ENCODE measurements at regions not wholly inside any gene's neighbourhood (a gene's known extent, or its start where the extent isn't known, plus 50 kb on each side); places are given as distances from the start of the nearest gene placed in this dataset.

DNA sequence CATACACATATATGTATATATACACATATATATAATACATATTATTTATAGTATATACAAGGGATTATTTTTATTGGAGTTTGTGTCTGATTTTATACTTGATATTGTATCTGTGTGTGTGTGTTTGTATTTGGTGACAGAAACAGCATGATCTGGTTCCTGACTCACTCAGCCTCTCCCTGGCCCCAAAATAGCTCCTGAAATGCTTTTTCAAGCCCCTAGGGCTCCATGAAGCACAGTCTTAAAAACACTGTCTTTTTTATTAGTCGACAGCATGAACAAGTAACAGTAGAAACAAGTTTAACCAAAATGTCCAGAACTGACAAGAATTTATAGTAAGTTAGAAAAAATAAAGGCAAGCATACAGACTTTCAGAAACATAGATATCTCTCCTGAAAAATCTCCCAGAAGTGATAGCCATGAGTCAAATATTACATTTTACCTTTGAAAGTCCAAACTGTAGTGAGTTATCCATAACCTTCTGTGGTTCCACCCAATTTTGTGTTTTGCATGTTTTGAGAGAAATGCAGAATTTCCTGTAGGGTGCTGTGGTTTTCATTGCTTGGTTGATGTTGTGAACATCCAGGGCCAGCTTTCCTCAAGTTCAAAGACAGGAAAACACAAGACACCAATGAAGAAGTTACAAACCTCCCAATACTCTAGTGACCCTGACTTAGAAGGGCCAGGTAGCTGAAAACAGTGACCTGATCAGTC is 98.5 kb upstream of the CCDC80 start:
- in situ Hi-C loops (cut with HindIII; ENCODE audit: low sequenced_read_pairs), result no loop called here

DNA sequence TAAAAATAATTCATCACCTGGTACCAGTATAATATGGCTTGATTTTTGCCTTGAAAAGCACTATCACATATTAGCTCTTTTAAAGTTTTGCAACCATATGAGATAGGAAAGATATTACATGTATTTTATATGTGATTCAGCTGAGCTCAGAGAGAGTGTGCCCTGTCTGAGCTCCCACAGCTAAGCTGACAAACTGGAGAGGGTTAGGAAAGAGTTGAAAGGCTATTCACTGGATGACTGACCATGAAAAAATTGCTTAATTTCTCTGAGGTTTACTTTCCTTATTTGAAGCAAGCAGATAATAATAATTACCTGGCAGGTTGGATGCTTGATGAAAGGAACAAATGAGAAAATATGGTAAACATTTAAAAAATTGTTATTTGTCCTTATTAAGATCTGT is 97.4 kb upstream of the CCDC80 start:
- in situ Hi-C loops (cut with HindIII; ENCODE audit: low sequenced_read_pairs), result no loop called here
- TF ChIP-seq, protein P1, sequence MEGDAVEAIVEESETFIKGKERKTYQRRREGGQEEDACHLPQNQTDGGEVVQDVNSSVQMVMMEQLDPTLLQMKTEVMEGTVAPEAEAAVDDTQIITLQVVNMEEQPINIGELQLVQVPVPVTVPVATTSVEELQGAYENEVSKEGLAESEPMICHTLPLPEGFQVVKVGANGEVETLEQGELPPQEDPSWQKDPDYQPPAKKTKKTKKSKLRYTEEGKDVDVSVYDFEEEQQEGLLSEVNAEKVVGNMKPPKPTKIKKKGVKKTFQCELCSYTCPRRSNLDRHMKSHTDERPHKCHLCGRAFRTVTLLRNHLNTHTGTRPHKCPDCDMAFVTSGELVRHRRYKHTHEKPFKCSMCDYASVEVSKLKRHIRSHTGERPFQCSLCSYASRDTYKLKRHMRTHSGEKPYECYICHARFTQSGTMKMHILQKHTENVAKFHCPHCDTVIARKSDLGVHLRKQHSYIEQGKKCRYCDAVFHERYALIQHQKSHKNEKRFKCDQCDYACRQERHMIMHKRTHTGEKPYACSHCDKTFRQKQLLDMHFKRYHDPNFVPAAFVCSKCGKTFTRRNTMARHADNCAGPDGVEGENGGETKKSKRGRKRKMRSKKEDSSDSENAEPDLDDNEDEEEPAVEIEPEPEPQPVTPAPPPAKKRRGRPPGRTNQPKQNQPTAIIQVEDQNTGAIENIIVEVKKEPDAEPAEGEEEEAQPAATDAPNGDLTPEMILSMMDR (IDR thresholded peaks at IDR 0.05; ENCODE audit: low read depth, low read length, missing control alignments), result no peak
- no peak overlapping the region for H3K4me3 ChIP-seq (ENCODE audit: low read depth, low read length)
- DNase-seq (ENCODE audit: low read depth), result no peak

More for the DNA sequence above, 98.5 kb upstream of the CCDC80 start:
- no peak overlapping the region for H3K4me3 ChIP-seq (ENCODE audit: low read depth, low read length)
- TF ChIP-seq, protein P1 (IDR thresholded peaks at IDR 0.05; ENCODE audit: low read depth, low read length, missing control alignments), result no peak
- no peak for DNase-seq (ENCODE audit: low read depth)

DNA sequence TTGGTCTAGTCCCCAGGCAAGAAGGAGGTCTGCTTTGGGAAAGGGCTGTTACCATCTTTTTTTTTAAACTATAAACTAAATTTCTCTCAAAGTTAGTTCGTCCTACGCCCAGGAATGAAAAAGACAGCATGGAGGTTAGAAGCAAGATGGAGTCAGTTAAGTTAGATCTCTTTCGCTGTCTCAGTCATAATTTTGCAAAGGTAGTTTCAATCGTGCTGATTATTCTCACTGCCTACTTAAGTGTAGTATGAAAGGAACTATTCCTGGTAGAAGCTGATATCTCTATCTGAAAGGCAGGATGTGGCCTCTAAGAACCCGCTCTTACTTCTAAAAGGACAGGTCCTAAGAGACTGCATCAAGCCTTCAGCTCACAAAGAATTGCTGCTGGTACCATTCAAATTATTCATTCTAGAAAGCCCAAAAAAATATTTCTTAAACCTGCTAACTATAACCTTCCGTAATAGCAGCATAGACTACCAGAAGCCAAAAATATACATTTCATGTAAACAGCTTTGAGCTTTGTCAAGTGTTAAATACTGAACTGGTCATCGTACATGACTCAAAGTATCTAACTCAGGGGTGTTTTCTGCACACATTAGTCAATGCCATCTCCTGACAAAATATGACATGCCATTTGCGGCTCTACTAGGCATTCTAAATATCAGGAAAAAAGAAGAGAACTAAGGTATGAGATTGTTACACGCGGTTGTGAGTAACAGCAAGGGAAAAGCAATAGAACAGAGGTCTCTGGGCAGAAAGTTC is 96.0 kb upstream of the CCDC80 start:
- no peak for DNase-seq (ENCODE audit: low read depth)

GRCh38 chr3:112736386-112736785 is 95.4 kb upstream of the CCDC80 start:
- no peak for DNase-seq (ENCODE audit: low read depth)
- in situ Hi-C loops (cut with HindIII; ENCODE audit: low sequenced_read_pairs), result no loop called here
- H3K4me3 ChIP-seq (ENCODE audit: low read depth, low read length), result no peak overlapping the region
- TF ChIP-seq, protein P1 (IDR thresholded peaks at IDR 0.05; ENCODE audit: low read depth, low read length, missing control alignments), result no peak

More for the DNA sequence above, 96.0 kb upstream of the CCDC80 start:
- no peak overlapping the region for H3K4me3 ChIP-seq (ENCODE audit: low read depth, low read length)
- in situ Hi-C loops (cut with HindIII; ENCODE audit: low sequenced_read_pairs), result no loop called here
- TF ChIP-seq, protein P1 (IDR thresholded peaks at IDR 0.05; ENCODE audit: low read depth, low read length, missing control alignments), result no peak

DNA sequence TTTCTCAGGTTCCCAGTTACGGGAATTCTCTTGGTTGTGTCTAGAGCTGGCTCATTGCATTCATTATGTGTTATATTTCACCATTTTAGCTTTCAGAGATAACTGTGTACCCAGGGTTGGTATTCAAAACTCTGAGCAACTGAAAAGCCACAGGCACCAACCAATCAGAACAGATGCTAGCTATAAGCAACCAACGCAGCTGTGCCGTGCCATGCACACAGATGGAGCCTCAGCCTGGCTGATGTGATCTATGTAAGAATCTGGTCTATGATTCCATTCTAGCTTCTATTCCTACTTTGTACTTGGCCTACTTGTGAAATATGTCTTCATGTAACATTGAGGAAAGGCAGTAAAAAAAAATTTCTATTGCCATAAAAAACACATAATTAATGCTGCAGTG is 95.0 kb upstream of the CCDC80 start:
- no peak for DNase-seq (ENCODE audit: low read depth)
- in situ Hi-C loops (cut with HindIII; ENCODE audit: low sequenced_read_pairs), result no loop called here
- no peak overlapping the region for H3K4me3 ChIP-seq (ENCODE audit: low read depth, low read length)
- TF ChIP-seq, protein P1 (IDR thresholded peaks at IDR 0.05; ENCODE audit: low read depth, low read length, missing control alignments), result no peak

DNA sequence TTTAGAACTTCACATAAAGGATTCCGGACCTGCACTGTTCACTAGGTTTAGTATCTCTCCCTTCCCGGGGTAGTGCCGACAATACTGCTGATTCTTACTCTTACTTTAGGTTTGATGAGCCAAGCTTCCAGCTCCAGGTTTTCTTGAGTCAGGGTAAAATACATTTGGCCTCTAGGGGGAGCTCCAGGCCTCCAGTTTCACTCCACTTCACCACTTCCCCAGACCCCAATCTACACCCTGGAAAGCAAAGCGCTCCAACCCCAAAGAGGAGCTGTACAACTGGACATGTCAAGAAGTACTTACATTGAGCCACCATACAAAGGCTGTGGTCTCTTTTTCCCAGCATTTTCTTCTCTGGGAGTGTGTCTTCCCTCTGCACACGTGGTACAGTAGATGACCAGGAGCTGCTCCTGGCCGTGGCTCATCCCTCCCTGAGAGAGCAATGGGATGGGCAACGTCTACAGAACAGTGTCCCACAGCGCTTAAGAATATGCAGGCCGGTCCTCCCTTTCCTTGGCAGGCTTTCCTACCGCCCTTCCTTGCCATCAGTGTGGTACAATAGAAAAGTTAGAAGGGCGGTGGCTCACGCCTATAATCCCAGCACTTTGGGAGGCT is 93.9 kb upstream of the CCDC80 start:
- peak; percentile 60 for DNase-seq (ENCODE audit: low read depth)
- in situ Hi-C loops (cut with HindIII; ENCODE audit: low sequenced_read_pairs), result no loop called here
- TF ChIP-seq, protein P1 (IDR thresholded peaks at IDR 0.05; ENCODE audit: low read depth, low read length, missing control alignments), result peak; percentile 74
- no peak overlapping the region for H3K4me3 ChIP-seq (ENCODE audit: low read depth, low read length)

Data from astrocyte of the cerebellum (primary cell).